ENCODE measurements at regions not wholly inside any gene's neighbourhood (a gene's known extent, or its start where the extent isn't known, plus 50 kb on each side); places are given as distances from the start of the nearest gene placed in this dataset.

GRCh38 chr17:27244011-27244410, 49.9 kb upstream of the WSB1 start:
- Histone ChIP-seq H3K4me1 (ENCODE audit: control insufficient read depth in 1 of 2, insufficient read depth in 2 of 2, low read length in 2 of 2) (no peaks in the 10 kb centered on the region), H3K36me3 (ENCODE audit: control insufficient read depth in 1 of 2, insufficient read depth in 2 of 2, low read length in 1 of 2) (no peaks in the 10 kb centered on the region), H3K27ac (ENCODE audit: low read depth in 1 of 2, low read length in 2 of 2) (no peak overlapping the region), H3K27me3 (ENCODE audit: control insufficient read depth in 1 of 2, insufficient read depth in 2 of 2, low read length in 1 of 2) (no peaks in the 10 kb centered on the region), H3K4me3 (ENCODE audit: low read length in 2 of 2) (no peak overlapping the region), H3K9me3 (ENCODE audit: control insufficient read depth, low read length) (no peaks in the 10 kb centered on the region)
- 94 to 95% methylated on average over 7 of the region's 7 CpGs for WGBS, 2 donors
- intact Hi-C loops (cut with DNase I), result loop anchor here (2.0 to 5.0 kb wide), 4 partner anchors 48 to 213 kb away; partner anchors contain the start of genes WSB1 (in 2 of the 2) and KSR1 (in 1 of the 2)
- ATAC-seq (ENCODE audit: low FRiP score) (no peak), DNase-seq (no peak)

All from aorta (tissue), 5 donors.